GM12878 (cell line): ENCODE measurements at regions not wholly inside any gene's neighbourhood (a gene's known extent, or its start where the extent isn't known, plus 50 kb on each side); places are given as distances from the start of the nearest gene placed in this dataset.

ENCODE experiments used
- ATAC-seq: fragments of 200-7000 bp; cut with Tn5 transposase; 3 replicates; pipeline ENCODE4 v1.9.1; 2020; ENCODE audit warnings: mild to moderate bottlenecking, moderate library complexity
- BruUV-seq: library from RNA; stranded (reverse); fragments of 400-500 nt; replicated peaks from 2 replicates; lab custom pipeline; 2021; lab: Mats Ljungman, UMichigan
- CTCF ChIA-PET: fragments of 300-600 bp; sonication (Branson Sonifier 250); formaldehyde crosslinking; extraction: SDS; loops from one replicate; lab custom pipeline; 2021; ENCODE audit warnings: inconsistent platforms; lab: Yijun Ruan, JAX
- POLR2A ChIA-PET: fragments of 350-600 bp; formaldehyde crosslinking; extraction: SDS; loops from one replicate; lab custom pipeline; 2021; ENCODE audit warnings: inconsistent platforms; lab: Charles Lee
- RAD21 ChIA-PET: fragments of 300-600 bp; sonication (Branson Sonifier 250); formaldehyde crosslinking; loops from one replicate; lab custom pipeline; 2023; ENCODE audit warnings: antibody characterized with exemption; ENCODE audit not compliant: unreplicated experiment; lab: Charles Lee
- SMC1A ChIA-PET: fragments of 300-600 bp; sonication (Branson Sonifier 250); formaldehyde crosslinking; loops from one replicate; lab custom pipeline; 2023; ENCODE audit not compliant: unreplicated experiment, uncharacterized antibody; lab: Charles Lee
- DNase-seq: peaks from one replicate; pipeline ENCODE4 v3.0.0-alpha.2; 2011; ENCODE audit warnings: low read depth, low spot score
- FAIRE-seq: peaks from 3 replicates; lab custom pipeline; 2011; peaks lifted over from hg19 to GRCh38; lab: Jason Lieb, UNC
- H2AFZ ChIP-seq: 2 replicates; pipeline ENCODE4 v1.6.0; 2011; ENCODE audit warnings: low read depth, low read length, control low read depth; ENCODE audit not compliant: control insufficient read depth
- H3K27ac ChIP-seq: 2 replicates; pipeline ENCODE4 v1.5.1; 2011; ENCODE audit warnings: control low read depth; ENCODE audit not compliant: control insufficient read depth, insufficient read depth
- H3K27me3 ChIP-seq, 2 experiments: replicated peaks in 1 of 2; 2 replicates each; pipeline versions ENCODE4 v1.6.0 to v1.6.1; 2011; ENCODE audit warnings: low read length in 1 of 2; ENCODE audit not compliant: control insufficient read depth in 2 of 2, insufficient read depth in 2 of 2
- H3K36me3 ChIP-seq, 2 experiments: 2 replicates each; pipeline ENCODE4 v1.5.1; 2011; ENCODE audit warnings: low read length in 1 of 2; ENCODE audit not compliant: control insufficient read depth in 2 of 2, insufficient read depth in 2 of 2
- H3K4me1 ChIP-seq: 2 replicates; pipeline ENCODE4 v1.6.1; 2011; ENCODE audit warnings: mild to moderate bottlenecking, low read length, moderate library complexity, mixed read lengths; ENCODE audit not compliant: control insufficient read depth, insufficient read depth
- H3K4me2 ChIP-seq: 2 replicates; pipeline ENCODE4 v1.6.0; 2011; ENCODE audit warnings: control low read depth; ENCODE audit not compliant: control insufficient read depth, insufficient read depth
- H3K4me3 ChIP-seq: fragments of 200-600 bp; sonication (generic); 2 replicates; pipeline ENCODE4 v1.5.1; 2016
- H3K79me2 ChIP-seq: 2 replicates; pipeline ENCODE4 v1.6.0; 2011; ENCODE audit warnings: low read length; ENCODE audit not compliant: control insufficient read depth, insufficient read depth
- H3K9ac ChIP-seq: 2 replicates; pipeline ENCODE4 v1.8.0; 2011; ENCODE audit warnings: low read length, control low read depth, mixed read lengths; ENCODE audit not compliant: control insufficient read depth, insufficient read depth
- H3K9me3 ChIP-seq: replicated peaks from 3 replicates; pipeline ENCODE4 v1.5.1; 2011; ENCODE audit warnings: mild to moderate bottlenecking, low read length; ENCODE audit not compliant: control insufficient read depth, insufficient read depth
- H4K20me1 ChIP-seq: 2 replicates; pipeline ENCODE4 v1.6.0; 2011; ENCODE audit not compliant: control insufficient read depth, insufficient read depth
- ATF7 ChIP-seq: fragments of 450-650 bp; IDR thresholded peaks from 2 replicates; pipeline ENCODE4 v1.6.1; 2016; ENCODE audit warnings: low read depth, mild to moderate bottlenecking
- CBFB ChIP-seq: IDR thresholded peaks from 2 replicates; pipeline ENCODE4 v1.6.1; 2016; ENCODE audit warnings: antibody characterized with exemption, low read depth
- CBX3 ChIP-seq: fragments of 200-600 bp; sonication (generic); IDR thresholded peaks from 2 replicates; pipeline ENCODE4 v1.6.1; 2016; ENCODE audit warnings: low read depth, borderline replicate concordance
- RAD21 ChIP-seq: IDR thresholded peaks from 2 replicates; pipeline ENCODE4 v1.6.1; 2011; ENCODE audit warnings: mild to moderate bottlenecking, low read depth, low read length, moderate library complexity; ENCODE audit not compliant: insufficient read depth
- SIN3A ChIP-seq: IDR thresholded peaks from 2 replicates; pipeline ENCODE4 v1.6.1; 2012; ENCODE audit warnings: low read depth, low read length, improper control_type of control experiment
- TARDBP ChIP-seq: IDR thresholded peaks from 2 replicates; pipeline ENCODE4 v1.6.1; 2016; ENCODE audit warnings: borderline replicate concordance
- ZNF207 ChIP-seq: fragments of 450-650 bp; IDR thresholded peaks from 2 replicates; pipeline ENCODE4 v1.6.1; 2014; ENCODE audit warnings: antibody characterized with exemption, mild to moderate bottlenecking, borderline replicate concordance
- WGBS: methylation state at CpG from one replicate; pipeline ENCODE4 v1.1.6; 2016; ENCODE audit warnings: low lambda C conversion rate; ENCODE audit not compliant: insufficient replicate concordance, insufficient coverage; ENCODE audit errors: missing lambda C conversion rate; 5-methylcytosine and 5-hydroxymethylcytosine counted together
- in situ Hi-C: fragments of 300-500 bp; cut with MboI; formaldehyde crosslinking; loops from 9 replicates; pipeline ENCODE4 v1.14.3; 2018; ENCODE audit warnings: mixed read lengths
- intact Hi-C: fragments of 100-400 bp; cut with micrococcal nuclease; formaldehyde crosslinking; loops from one replicate; pipeline ENCODE4 v1.14.2; 2022; ENCODE audit not compliant: unreplicated experiment
- TF ChIP-seq, protein P1 (sequence below): IDR thresholded peaks from 2 replicates; pipeline ENCODE4 v1.6.1; 2011; ENCODE audit warnings: borderline replicate concordance, low read depth, mild to moderate bottlenecking, moderate library complexity, low read length; ENCODE audit not compliant: insufficient read depth, poor library complexity, severe bottlenecking
- TF ChIP-seq, protein P2 (sequence below): fragments of 450-650 bp; IDR thresholded peaks from 2 replicates; pipeline ENCODE4 v1.6.1; 2017; ENCODE audit warnings: mild to moderate bottlenecking, moderate library complexity
- TF ChIP-seq, protein P3 (sequence below): fragments of 450-650 bp; IDR thresholded peaks from 2 replicates; pipeline ENCODE4 v1.6.1; 2014; ENCODE audit warnings: mild to moderate bottlenecking
- TF ChIP-seq, protein P4 (sequence below): fragments of 450-650 bp; IDR thresholded peaks from 2 replicates; pipeline ENCODE4 v1.6.1; 2017; ENCODE audit warnings: low read depth, mild to moderate bottlenecking, moderate library complexity
- TF ChIP-seq, protein P5 (sequence below): fragments of 450-650 bp; IDR thresholded peaks from 2 replicates; pipeline ENCODE4 v1.6.1; 2017; ENCODE audit warnings: mild to moderate bottlenecking, moderate library complexity

DNA sequence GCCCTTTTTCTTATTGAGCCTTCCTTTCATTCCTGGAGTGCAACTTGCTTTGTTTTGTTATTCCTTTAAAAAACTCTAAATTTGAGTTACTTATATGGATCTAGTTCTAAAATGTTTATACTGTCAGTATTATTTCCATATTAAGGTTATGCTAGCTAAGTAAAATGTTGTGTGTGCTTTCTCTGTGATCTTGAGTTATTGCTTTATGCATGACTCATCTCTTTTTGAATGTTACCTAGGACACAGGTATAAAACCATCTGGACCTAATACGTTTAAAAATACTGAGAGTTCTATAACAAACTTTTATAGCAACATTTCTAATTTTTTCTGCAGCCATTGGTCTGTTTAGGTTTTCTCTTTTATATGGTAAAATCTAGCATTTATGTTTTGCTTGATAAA, 132.8 kb upstream of the LGR5 start:
- Histone ChIP-seq H3K4me2 (no peak overlapping the region), H3K36me3 (no peaks in the 10 kb centered on the region), H3K9me3 (no peaks in the 10 kb centered on the region), H2AFZ (no peak overlapping the region), H3K79me2 (no peaks in the 10 kb centered on the region), H3K27ac (no peak overlapping the region), H3K27me3 (no peaks in the 10 kb centered on the region), H3K4me3 (no peak overlapping the region), H4K20me1 (no peaks in the 10 kb centered on the region), H3K4me1 (no peaks in the 10 kb centered on the region), H3K9ac (no peak overlapping the region)
- intact Hi-C loops: no loop called here
- ATAC-seq (no peak), DNase-seq (no peak), FAIRE-seq (no peak)
- CTCF ChIA-PET: no interaction called here
- no TSS peak for BruUV-seq
- SMC1A ChIA-PET: no interaction called here
- RAD21 ChIA-PET: no interaction called here
- 50% methylated on average over 1 of the region's 1 CpG for WGBS
- in situ Hi-C loops: no loop called here
- POLR2A ChIA-PET: no interaction called here
- TF ChIP-seq, protein P1, sequence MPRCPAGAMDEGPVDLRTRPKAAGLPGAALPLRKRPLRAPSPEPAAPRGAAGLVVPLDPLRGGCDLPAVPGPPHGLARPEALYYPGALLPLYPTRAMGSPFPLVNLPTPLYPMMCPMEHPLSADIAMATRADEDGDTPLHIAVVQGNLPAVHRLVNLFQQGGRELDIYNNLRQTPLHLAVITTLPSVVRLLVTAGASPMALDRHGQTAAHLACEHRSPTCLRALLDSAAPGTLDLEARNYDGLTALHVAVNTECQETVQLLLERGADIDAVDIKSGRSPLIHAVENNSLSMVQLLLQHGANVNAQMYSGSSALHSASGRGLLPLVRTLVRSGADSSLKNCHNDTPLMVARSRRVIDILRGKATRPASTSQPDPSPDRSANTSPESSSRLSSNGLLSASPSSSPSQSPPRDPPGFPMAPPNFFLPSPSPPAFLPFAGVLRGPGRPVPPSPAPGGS: no peak
- TF ChIP-seq, protein P2, sequence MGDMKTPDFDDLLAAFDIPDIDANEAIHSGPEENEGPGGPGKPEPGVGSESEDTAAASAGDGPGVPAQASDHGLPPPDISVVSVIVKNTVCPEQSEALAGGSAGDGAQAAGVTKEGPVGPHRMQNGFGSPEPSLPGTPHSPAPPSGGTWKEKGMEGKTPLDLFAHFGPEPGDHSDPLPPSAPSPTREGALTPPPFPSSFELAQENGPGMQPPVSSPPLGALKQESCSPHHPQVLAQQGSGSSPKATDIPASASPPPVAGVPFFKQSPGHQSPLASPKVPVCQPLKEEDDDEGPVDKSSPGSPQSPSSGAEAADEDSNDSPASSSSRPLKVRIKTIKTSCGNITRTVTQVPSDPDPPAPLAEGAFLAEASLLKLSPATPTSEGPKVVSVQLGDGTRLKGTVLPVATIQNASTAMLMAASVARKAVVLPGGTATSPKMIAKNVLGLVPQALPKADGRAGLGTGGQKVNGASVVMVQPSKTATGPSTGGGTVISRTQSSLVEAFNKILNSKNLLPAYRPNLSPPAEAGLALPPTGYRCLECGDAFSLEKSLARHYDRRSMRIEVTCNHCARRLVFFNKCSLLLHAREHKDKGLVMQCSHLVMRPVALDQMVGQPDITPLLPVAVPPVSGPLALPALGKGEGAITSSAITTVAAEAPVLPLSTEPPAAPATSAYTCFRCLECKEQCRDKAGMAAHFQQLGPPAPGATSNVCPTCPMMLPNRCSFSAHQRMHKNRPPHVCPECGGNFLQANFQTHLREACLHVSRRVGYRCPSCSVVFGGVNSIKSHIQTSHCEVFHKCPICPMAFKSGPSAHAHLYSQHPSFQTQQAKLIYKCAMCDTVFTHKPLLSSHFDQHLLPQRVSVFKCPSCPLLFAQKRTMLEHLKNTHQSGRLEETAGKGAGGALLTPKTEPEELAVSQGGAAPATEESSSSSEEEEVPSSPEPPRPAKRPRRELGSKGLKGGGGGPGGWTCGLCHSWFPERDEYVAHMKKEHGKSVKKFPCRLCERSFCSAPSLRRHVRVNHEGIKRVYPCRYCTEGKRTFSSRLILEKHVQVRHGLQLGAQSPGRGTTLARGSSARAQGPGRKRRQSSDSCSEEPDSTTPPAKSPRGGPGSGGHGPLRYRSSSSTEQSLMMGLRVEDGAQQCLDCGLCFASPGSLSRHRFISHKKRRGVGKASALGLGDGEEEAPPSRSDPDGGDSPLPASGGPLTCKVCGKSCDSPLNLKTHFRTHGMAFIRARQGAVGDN: no peak
- TF ChIP-seq CBX3 (no peak), RAD21 (no peak), ATF7 (no peak), TARDBP (no peak), CBFB (no peak), ZNF207 (no peak), SIN3A (no peak)
- TF ChIP-seq, protein P3, sequence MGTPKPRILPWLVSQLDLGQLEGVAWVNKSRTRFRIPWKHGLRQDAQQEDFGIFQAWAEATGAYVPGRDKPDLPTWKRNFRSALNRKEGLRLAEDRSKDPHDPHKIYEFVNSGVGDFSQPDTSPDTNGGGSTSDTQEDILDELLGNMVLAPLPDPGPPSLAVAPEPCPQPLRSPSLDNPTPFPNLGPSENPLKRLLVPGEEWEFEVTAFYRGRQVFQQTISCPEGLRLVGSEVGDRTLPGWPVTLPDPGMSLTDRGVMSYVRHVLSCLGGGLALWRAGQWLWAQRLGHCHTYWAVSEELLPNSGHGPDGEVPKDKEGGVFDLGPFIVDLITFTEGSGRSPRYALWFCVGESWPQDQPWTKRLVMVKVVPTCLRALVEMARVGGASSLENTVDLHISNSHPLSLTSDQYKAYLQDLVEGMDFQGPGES: no peak
- TF ChIP-seq, protein P4, sequence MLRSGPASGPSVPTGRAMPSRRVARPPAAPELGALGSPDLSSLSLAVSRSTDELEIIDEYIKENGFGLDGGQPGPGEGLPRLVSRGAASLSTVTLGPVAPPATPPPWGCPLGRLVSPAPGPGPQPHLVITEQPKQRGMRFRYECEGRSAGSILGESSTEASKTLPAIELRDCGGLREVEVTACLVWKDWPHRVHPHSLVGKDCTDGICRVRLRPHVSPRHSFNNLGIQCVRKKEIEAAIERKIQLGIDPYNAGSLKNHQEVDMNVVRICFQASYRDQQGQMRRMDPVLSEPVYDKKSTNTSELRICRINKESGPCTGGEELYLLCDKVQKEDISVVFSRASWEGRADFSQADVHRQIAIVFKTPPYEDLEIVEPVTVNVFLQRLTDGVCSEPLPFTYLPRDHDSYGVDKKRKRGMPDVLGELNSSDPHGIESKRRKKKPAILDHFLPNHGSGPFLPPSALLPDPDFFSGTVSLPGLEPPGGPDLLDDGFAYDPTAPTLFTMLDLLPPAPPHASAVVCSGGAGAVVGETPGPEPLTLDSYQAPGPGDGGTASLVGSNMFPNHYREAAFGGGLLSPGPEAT: no peak
- TF ChIP-seq, protein P5, sequence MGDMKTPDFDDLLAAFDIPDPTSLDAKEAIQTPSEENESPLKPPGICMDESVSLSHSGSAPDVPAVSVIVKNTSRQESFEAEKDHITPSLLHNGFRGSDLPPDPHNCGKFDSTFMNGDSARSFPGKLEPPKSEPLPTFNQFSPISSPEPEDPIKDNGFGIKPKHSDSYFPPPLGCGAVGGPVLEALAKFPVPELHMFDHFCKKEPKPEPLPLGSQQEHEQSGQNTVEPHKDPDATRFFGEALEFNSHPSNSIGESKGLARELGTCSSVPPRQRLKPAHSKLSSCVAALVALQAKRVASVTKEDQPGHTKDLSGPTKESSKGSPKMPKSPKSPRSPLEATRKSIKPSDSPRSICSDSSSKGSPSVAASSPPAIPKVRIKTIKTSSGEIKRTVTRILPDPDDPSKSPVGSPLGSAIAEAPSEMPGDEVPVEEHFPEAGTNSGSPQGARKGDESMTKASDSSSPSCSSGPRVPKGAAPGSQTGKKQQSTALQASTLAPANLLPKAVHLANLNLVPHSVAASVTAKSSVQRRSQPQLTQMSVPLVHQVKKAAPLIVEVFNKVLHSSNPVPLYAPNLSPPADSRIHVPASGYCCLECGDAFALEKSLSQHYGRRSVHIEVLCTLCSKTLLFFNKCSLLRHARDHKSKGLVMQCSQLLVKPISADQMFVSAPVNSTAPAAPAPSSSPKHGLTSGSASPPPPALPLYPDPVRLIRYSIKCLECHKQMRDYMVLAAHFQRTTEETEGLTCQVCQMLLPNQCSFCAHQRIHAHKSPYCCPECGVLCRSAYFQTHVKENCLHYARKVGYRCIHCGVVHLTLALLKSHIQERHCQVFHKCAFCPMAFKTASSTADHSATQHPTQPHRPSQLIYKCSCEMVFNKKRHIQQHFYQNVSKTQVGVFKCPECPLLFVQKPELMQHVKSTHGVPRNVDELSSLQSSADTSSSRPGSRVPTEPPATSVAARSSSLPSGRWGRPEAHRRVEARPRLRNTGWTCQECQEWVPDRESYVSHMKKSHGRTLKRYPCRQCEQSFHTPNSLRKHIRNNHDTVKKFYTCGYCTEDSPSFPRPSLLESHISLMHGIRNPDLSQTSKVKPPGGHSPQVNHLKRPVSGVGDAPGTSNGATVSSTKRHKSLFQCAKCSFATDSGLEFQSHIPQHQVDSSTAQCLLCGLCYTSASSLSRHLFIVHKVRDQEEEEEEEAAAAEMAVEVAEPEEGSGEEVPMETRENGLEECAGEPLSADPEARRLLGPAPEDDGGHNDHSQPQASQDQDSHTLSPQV: no peak
